ENCODE measurements at regions not wholly inside any gene's neighbourhood (a gene's known extent, or its start where the extent isn't known, plus 50 kb on each side); places are given as distances from the start of the nearest gene placed in this dataset.

DNA sequence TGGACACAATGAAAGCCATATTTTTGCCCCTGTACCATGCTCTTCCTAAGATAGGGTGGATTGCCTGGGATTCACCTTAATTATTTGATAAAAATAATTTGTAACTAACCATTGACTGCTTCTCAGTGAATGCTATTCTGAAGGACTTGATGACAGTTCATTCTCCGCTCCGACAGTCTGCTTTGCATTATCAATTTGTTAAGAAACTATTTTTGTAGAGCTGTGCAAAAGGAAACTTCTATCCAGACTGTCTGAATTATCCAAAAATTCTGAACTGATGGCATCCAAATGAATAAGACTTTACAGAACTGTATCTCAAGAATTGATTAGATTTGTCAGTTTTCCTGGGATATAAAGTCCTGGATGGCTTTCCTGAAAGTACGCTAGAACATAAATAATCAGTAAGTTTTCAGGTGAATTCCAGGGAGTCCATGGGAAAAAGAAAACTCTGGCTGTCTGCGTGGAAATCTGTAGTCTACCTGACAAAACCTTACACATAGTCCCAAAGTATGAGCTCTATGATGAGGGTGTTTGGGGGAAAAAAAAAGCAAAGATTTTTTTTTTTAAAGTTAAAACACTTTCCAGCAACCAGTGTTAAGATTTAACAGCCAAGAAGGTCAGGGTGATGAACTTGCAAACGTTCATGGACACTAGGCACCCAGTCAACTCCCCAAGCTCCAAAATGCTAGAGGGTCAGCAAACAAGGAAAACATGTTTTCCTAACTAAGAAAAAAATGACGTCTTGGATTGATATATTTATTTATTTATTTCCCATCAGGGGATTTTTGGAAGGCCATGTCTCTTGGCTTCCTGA is 291.1 kb upstream of the TBX3 start:
- no peak for DNase-seq (ENCODE audit: low read depth)
- TF ChIP-seq, protein P1, sequence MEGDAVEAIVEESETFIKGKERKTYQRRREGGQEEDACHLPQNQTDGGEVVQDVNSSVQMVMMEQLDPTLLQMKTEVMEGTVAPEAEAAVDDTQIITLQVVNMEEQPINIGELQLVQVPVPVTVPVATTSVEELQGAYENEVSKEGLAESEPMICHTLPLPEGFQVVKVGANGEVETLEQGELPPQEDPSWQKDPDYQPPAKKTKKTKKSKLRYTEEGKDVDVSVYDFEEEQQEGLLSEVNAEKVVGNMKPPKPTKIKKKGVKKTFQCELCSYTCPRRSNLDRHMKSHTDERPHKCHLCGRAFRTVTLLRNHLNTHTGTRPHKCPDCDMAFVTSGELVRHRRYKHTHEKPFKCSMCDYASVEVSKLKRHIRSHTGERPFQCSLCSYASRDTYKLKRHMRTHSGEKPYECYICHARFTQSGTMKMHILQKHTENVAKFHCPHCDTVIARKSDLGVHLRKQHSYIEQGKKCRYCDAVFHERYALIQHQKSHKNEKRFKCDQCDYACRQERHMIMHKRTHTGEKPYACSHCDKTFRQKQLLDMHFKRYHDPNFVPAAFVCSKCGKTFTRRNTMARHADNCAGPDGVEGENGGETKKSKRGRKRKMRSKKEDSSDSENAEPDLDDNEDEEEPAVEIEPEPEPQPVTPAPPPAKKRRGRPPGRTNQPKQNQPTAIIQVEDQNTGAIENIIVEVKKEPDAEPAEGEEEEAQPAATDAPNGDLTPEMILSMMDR (IDR thresholded peaks at IDR 0.05; ENCODE audit: control insufficient read depth, insufficient read depth, low read depth, low read length, missing control alignments), result no peak
- no peak overlapping the region for H3K4me3 ChIP-seq (ENCODE audit: control insufficient read depth, low read depth, low read length)

DNA sequence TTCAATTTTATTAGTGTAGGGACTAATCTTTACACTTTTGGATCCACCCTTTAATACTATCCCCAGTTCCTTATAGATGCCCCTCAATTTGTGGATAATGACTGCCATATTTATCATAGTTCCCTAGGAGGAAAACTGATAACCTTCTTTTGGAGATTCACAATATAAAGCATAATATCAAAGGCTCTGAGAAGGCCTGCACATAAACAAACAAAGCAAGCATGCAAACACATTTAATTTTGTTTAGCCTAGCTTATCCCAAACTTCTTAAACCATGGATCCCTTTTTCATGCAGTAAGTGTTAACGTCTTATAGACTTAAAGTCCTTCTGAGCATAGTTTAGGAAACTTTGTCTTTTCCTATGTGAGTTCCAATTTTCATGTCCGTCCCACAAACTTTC is 290.4 kb upstream of the TBX3 start:
- TF ChIP-seq, protein P1 (IDR thresholded peaks at IDR 0.05; ENCODE audit: control insufficient read depth, insufficient read depth, low read depth, low read length, missing control alignments), result no peak
- no peak for DNase-seq (ENCODE audit: low read depth)
- H3K4me3 ChIP-seq (ENCODE audit: control insufficient read depth, low read depth, low read length), result no peak overlapping the region

DNA sequence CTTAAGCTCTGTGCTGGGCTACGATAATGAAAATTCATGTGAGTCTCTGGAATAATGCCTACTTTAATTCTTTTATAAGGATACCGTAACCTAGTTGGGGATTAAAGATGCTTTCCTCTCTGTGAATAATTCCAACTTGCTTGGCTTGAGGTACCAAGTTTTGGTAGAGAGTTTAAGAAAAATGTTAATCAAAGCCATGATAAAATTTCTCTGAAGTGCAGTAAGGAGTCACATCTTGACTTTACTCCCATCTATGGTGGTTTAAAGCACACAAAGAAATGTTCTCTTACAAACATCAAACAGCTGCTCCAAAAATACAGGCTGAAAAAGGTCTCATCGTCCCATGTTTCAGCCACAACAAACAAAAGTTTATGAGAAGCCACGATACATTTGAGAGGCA is 284.8 kb upstream of the TBX3 start:
- DNase-seq (ENCODE audit: low read depth), result no peak
- TF ChIP-seq, protein P1 (IDR thresholded peaks at IDR 0.05; ENCODE audit: control insufficient read depth, insufficient read depth, low read depth, low read length, missing control alignments), result no peak
- H3K4me3 ChIP-seq (ENCODE audit: control insufficient read depth, low read depth, low read length), result no peak overlapping the region

DNA sequence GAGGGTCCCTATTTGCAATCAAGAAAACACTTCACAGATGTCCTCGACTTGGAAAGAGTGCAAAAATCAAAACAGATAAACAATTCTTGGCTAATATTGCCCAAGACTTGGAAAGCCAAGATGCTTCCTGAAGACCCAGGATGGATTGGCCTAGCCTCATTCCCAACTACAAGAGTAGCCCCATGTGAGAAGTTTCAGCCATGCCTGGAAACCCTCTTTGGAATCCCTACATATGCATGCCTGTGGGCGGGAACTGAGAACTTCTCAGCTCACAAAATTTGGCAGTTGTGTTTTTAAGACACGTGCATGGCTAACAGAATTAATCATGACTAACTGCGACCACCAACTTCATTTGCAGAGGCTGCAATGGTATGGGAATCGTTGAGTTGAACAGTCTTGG is 283.2 kb upstream of the TBX3 start:
- TF ChIP-seq, protein P1 (IDR thresholded peaks at IDR 0.05; ENCODE audit: control insufficient read depth, insufficient read depth, low read depth, low read length, missing control alignments), result no peak
- no peak for DNase-seq (ENCODE audit: low read depth)
- H3K4me3 ChIP-seq (ENCODE audit: control insufficient read depth, low read depth, low read length), result no peak overlapping the region

DNA sequence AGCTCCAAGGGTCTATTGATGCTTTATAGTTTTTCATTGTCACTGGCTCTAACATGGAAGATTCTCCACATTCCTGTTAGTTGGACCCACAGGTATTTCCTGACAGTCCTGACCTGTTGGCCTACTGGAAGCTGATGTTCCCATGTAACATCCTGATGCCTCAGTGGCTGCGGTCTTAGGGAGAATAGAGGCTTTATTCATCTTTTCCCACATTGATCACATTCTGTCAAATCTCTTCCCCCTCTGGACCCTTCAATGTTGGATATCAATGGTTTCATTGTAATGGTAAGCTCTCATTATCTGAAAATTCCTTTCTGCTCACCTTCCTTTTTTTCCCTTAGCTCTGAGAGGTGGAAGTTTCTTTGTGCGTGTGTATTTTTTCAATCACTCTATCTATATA is 280.9 kb upstream of the TBX3 start:
- H3K4me3 ChIP-seq (ENCODE audit: control insufficient read depth, low read depth, low read length), result no peak overlapping the region
- DNase-seq (ENCODE audit: low read depth), result no peak
- TF ChIP-seq, protein P1 (IDR thresholded peaks at IDR 0.05; ENCODE audit: control insufficient read depth, insufficient read depth, low read depth, low read length, missing control alignments), result no peak

DNA sequence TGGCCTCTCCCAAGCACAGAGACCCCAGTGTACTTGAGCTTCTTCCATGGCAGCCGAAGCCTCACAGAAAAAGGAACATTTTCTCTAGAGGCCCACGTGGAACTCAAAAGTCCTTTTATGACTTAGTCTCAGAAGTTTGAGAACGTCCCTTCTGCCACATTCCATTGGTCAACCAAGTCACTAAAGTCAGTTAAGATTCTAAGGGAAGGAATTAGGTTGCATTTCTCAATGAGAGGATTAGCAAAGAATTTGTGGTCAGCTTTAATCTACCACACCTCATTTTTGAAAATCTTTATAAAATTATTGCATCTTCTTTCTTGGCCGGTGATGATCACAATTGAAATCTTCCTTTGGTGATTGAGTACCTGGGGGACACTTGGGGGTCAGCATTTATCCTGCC is 279.9 kb upstream of the TBX3 start:
- H3K4me3 ChIP-seq (ENCODE audit: control insufficient read depth, low read depth, low read length), result no peak overlapping the region
- TF ChIP-seq, protein P1 (IDR thresholded peaks at IDR 0.05; ENCODE audit: control insufficient read depth, insufficient read depth, low read depth, low read length, missing control alignments), result no peak
- DNase-seq (ENCODE audit: low read depth), result no peak
